HG02943 (cell line): ENCODE measurements at regions not wholly inside any gene's neighbourhood (a gene's known extent, or its start where the extent isn't known, plus 50 kb on each side); places are given as distances from the start of the nearest gene placed in this dataset.

Source experiments
- ATAC-seq: cut with Tn5 transposase; IDR thresholded peaks from one replicate; pipeline ENCODE4 v1.9.1; 2021; ENCODE audit warnings: mild to moderate bottlenecking, low read depth, moderate library complexity; ENCODE audit not compliant: unreplicated experiment

GRCh38 chr15:70260580-70260979 is 162.9 kb upstream of the TLE3 start:
- ATAC-seq: no peak

DNA sequence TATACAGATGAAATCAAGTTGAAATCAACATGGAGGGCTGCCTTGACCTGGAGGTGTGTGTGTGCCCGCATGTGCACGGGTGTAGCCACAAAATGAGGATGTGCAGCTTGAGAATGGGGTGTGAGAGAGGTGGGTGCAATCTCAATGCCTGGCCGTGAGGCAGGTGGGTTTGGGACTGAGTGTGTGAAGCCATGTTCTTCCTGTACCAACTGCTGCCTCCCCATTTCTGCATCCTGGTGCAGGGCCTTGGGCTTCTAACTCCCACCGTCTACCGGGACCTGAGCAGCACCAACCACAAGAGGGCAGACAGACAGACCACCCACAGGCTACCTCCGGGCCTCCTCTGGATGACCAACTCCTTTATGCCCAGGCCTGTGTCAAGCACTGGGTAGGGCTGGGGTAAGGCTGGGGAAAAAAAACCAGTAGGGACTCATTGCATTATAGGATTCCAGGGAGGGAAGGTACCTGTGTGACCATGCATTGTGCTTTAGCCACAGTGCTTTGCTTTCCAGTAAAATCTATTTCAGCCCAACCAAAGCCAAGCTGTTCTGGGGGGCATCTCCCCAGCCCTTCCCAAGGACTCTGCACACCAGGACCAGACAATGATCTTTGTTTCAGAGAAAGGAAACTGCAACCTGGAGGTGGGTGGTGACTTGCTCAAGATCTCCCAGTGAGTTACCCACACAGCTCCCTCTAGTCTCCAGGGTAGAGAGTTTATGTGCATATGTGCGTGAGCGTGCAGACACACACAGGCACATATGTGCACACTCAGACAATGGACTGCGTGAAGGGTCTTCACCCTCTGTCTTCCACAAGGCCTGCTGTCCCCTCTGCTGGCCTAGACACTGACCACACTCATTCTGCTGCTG is 162.2 kb upstream of the TLE3 start:
- no peak for ATAC-seq

- no peak for ATAC-seq
Measured at GRCh38 chr15:70259028-70259424, 161.3 kb upstream of the TLE3 start.

- ATAC-seq: no peak
Measured at GRCh38 chr15:70258369-70259027, 160.8 kb upstream of the TLE3 start.

GRCh38 chr15:70257573-70258248 is 160.0 kb upstream of the TLE3 start:
- ATAC-seq: no peak

GRCh38 chr15:70257047-70257446 is 159.3 kb upstream of the TLE3 start:
- ATAC-seq: no peak

- no peak for ATAC-seq
Measured at GRCh38 chr15:70254311-70254869, 156.7 kb upstream of the TLE3 start.

DNA sequence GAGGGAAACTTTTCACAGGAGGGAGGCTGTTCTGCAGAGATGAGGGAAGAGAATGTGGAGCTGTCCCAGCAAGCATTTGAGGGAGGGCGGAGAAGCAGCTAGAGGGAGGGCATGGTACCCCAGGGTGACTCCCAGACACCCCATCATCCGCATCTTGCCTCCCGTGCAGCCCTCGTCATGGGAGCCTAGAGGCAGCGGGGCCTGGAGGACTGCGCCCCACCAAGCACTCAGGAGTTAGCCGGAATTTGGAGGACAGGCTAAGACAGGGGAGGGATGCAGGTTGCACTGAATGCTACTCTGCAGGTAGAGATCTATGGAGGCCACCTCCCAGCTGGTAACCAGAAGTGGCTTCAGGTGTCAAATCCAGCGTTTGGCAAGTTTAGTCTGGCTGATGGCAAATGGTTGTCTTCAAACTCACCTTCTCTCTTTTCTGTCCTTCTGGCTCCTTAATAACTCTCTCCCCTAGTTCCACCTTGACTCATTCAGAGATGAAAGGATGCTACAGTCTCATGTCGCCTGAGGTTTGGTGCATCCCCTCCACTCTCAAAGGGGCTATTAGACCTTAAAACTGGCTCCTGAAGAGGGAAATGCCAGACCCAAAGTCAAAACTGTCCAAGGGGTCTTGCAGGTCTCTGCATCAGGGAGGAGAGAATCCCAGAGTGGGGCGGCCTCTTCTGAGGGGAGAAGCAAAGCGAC is 155.9 kb upstream of the TLE3 start:
- ATAC-seq: no peak

DNA sequence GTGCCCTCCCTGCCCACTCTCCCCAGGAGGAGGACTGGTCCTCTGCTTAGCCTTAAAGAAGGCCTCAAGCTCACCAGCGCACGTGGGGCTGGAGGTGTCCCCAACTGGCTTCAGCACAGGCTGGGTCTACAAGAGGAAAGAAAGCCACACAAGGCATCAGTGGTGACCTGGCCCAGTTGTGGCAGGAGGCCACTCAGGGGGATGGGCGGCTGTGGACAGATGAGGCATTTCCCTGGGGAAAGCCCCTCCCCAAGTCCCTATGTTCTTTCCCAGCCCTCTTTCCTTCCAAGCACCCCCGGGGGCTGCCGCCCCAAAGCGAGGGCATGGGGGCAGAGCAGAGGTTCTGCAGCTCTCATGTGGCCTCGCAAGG is 155.2 kb upstream of the TLE3 start:
- ATAC-seq: no peak

DNA sequence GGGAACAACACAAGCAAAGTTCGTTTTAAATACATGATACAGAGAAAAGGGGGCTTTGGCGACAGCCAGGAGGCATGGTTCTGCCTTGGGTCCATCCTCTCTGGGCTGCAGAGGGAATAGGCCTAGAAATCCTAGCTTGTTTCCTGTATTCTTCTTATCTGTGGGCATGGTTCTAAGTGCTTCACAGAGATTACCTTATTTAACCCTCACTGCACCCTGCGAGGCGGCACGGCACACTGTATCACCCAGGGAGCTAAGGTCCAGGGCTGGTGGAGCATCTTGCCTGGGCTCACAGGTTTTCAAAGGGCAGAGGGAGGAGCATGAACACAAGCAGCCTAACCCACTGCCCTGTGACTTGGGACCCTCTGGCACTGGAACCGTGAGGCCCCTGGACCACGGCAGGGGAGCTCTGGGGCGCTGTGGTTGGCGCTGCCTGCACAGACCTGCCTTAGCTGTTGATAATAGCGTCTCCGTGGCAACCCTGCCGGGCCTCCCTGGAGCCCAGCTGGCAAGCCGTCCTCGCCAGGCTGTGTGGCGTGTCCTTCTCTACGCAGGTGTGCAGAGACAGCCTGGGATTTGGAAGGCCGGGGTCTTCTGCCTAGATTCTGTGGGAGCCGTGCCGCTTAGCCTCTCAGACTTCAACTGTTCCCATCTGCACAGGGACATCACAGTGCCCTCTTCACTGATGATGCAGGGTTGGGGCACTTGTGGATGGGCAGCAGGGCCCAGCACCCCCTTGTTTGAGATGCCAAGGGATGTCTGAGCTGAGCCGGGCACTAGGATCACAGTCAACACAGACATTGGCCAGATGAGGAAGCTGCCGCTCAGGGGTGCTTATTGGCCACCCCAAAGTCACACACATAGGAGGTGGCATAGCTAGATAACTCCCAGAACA is 154.6 kb upstream of the TLE3 start:
- ATAC-seq: no peak

GRCh38 chr15:70251246-70251990 is 153.7 kb upstream of the TLE3 start:
- ATAC-seq: no peak

DNA sequence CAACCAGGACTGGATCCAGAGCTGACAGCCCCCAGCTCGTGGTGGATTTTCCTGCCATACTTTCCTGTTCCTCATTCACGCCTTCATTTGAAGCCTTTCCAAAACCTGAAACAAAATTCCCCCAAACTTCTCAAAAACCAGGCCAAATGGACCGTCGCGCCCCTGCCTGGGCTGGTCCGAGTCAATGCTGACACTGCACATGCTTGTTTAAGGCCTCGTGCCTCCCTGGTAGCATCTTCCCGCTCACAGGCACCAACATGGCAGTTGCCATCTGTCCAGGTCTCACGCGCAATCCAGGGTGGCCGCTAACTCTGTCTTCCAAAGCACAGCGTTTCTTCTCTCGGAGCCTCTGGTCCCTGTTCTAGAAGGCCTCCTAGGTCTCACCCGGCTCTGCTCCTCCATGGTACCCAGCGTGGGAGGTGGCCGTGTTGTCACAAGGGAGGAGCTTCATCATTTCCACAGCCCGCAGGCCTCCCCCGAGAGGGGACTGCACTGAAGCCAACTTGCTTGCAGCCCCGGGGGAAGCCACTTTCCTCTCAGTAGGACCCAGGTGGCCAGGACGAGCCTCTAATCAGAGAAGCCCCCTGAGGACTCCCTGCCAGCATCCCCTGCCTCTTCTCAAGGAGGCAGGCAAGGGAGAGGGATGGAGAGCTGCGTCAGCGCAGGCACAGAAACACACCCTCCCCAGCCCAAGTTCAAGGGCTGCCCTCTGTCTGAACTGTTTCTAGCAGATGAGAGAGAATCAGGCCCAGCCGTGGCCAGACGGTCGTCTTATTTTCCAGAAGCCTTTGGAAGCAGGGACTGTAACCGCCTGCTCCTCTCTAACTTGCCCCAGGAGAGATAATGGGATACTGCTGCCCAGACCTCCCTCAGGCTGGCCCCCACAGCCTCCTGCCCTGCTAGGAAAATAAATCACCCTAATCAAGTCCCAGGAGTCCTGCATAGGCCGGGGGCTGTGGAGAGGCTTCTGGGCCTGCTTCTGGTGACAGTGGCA is 152.8 kb upstream of the TLE3 start:
- ATAC-seq: no peak

DNA sequence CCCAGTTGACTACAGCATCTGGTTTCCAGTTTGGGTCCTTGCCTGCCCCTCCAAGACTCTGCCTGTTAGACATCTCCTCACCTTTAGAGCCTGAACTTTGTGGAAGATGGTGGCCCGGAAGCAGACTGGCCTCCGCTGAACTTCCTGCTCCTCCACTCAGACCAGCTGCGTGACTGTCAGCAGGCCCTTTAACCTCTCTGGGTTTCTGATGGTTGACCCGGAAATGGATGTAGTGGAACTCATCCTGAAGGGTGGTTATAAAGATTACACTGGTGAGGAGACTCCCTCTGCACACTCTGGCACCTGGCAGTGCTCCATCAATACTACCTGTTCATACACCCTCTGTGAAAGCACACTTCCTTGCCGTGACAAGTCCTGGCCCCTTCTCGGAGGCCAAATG is 151.9 kb upstream of the TLE3 start:
- ATAC-seq: no peak

GRCh38 chr15:70248116-70249025 is 150.7 kb upstream of the TLE3 start:
- ATAC-seq: no peak

DNA sequence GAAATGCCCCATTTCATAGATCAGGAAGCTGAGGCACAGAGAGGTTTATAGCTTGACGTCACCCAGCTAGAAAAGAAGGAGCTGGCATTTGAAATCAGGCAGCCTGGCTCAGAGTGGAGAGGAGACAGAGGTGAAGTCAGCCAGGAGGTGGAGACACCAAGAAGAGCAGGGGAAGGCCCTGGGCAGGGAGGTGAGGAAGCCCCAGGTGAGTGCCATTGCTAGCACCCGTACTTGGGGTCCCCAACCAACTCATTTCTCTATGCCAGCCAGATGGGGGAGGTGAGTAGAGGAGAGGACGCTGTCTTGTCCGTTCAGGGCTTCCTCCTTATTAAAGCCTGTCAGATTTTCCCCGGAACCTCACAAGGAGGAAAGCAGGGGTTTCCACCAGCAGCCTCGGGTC is 149.6 kb upstream of the TLE3 start:
- no peak for ATAC-seq

DNA sequence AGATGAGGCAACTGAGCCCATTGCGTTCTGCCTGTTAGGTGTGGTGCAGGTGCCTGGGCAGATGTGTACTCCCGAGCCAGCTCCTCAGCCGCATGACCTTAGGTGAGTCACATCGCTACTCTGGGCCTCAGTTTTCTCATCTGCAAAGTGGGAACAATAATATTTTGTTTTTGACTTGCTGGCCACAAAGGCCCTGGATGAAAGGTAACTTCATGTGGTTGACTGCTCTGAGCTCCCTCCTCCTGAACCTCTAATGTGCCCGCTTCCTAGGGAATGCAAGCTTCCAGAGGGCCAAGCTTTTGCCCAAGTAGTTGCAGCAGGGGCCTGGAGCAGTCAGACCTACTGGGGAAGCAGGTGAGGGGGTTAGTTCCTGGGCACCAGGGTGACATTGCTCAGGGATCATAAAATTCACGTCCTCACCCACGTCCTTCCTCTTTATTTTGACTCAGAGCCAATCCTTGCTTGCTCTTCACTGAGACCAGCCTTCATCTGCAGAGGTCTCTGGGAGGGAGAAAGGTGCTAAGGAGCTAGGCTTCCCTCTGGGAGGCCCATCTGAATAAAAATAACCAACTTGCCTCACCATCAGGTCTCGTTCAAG is 149.0 kb upstream of the TLE3 start:
- no peak for ATAC-seq
